ENCODE measurements at regions not wholly inside any gene's neighbourhood (a gene's known extent, or its start where the extent isn't known, plus 50 kb on each side); places are given as distances from the start of the nearest gene placed in this dataset.
A peak's percentile ranks its signal among the peaks of the same experiment; 100 is the strongest.

DNA sequence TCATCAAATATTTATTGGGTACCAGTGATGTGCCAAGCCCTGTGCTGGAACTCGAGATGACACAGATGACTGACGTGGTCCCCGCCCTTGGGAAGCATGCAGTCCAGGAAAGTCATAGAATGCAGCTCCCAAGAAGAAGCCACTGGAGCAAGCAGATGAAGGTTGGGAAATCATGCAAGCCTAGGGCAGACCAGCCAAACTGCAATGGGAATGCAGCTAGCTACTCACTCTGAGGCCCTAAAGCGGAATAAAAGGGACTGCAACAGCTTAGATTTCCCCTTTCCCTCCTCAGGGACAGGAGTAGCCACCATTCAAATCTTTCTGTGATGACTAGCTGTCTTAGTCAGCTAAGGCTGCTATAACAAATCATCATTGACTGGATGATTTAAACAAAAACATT, 152.2 kb downstream of the MAFB start:
- no peak for DNase-seq

DNA sequence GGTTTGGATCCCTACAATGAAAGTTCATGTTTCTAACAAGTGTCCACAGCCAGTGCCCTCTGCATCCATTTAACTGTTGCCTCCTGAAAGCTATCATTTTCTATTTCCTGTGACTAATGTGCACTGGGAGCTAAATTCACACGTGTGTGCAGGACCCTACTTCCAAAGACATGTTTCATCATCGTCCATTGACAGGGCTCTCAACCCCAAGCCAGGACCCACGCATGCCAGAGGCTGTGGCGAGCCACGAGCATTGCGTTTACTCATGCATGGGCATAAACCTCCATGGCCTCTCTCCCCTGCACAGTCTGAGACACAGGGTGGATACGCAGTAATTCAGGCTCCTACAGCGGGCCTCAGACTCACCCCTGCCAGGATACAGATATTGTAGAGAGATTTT, 153.2 kb downstream of the MAFB start:
- no peak for DNase-seq

DNA sequence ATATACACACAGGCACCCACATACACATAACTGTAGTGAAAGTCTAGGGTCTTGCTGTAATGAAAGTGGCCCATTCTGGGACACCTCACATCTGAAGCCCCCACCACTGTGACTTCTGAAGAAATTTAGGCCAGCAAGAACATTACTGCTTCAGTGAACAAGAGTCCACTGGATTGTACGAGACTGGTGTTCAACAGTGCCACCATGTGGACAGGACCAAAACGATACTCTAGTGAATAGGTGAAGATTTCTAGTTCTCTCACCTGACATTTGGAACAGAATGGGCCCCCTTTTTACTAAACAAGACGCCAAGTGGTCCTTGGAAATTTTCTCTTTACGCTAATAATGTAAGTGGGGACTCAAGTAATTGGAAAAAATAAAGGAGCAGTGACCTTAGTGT, 156.9 kb downstream of the MAFB start:
- DNase-seq = no peak

DNA sequence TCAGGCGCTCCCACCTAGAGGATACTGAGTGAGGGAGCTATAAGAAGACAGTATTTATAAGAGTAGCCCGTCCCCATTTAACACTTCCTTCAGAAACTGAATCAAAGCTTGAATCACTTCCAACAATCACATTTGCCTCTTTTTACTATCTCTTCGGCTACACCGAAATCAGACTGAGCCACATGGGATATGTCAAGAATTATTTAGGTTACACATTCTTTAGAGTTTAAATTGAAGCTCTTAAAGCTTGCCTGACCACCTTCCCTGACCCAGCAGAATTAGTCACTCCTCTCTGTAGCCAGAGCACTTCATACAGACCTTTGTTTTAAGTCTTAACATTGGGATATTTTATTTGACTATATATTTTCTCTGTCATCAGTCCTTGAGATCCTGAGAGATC, 163.7 kb downstream of the MAFB start:
- DNase-seq = no peak

DNA sequence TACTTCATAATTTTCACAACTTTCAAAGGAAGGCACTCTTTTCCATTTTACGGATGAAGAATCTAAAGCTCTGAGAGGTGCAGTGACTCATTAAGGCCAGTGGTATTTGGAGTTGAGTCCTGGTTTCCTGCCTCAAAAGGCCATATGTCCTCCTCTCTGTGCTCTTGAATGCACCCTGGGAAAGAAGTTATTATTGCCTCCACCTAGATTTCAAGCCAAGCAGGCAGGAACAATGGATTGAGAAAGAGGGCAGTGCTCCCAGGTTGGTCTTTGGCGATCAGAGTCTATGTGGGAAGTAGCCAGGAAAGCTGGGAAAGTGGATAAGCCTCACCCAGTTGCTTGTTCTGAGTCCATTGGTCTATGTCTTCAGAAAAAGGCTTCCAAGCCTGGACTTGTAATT, 165.0 kb downstream of the MAFB start:
- DNase-seq = no peak

DNA sequence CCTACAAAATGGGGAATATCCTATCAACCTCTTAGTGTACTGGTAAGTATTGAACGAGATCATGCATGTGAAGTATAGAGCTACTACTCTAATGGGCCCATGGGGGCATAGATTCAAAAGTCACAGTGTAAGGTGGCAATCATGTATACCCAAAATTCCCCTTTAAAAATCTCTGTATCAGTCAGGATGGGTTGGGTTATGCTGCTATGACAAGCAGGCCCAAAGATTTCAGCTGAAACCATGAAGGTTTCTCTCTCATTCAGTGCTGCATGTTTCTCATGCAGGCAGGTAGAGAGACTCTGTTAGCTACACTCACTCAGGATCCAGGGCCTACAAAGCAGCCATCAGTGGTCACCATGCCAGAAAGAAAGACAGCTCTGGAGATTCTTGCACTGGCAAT, 166.6 kb downstream of the MAFB start:
- no peak for DNase-seq

DNA sequence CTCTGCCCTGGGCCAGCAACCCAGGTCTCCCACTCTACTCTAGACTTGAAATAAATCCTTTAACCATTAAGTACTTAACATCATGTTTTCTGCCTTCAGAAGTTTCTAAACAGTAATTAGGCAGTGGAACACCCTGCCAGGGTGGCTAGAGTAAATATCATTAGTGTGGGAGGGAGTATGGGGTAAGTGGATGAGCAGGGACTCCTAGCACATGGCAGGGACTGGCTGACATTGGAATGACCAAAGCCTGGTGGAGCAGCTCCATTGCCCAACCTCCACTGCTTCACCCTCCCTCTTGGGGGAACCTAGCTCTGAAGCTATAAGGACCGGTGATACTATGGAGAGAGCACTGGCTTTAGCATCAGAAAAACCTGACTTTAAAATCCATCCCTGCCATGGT, 167.1 kb downstream of the MAFB start:
- no peak for DNase-seq

DNA sequence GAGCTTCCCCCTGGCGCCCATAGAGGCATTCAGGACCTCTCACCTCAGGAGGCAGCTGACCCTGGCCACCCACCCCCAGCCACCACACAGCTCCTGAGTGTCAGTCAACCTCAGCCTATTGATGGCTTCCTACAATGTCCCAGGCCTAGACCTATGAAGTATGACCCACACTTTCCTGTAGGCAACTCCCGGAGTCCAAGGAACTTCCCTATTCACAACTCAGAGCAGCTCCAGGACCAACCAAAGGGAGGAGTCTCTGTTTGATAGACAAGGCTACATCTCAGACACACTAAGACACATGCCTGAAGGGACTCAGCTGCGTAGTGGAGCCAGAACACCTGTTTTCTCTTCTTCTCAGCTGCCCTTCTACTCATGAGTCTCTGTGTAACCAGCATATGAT, 169.1 kb downstream of the MAFB start:
- no peak for DNase-seq

DNA sequence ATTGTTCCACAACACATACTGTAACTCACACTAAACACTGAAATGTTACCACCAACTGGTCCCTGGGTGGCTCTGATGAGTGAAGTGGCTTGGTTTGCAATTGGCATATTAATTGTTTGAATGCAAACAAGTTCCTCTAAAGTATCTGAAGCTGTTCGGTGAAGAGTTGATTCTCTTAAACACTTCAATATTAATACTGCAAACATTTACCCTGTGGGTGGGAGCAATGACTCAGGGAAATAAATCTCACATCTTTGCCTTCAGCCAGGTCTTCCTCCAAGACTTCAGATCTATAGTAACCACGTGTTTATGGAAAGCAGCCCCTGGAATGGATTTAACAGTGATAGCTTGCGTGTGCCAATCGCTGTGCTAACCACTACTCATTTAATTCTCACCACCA, 176.0 kb downstream of the MAFB start:
- no peak for DNase-seq

DNA sequence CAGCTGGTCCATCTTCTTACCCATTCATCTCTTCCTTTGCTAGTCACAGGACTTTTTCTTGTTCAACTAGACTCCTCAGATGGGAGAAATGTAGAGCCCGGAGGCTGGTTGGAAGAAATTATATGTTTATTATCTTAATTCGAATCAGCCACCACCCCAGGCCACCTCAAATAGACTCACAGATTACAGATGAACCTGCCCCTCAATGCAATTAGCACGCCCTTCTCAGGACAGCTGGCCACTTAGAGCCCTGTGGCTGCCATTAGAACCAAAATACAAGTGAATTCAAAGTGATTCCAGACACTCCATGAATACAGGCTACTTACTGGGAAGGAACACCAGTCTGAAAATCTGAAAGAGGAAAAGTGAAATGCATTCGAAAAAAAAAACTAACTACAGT, 176.4 kb downstream of the MAFB start:
- DNase-seq = no peak

DNA sequence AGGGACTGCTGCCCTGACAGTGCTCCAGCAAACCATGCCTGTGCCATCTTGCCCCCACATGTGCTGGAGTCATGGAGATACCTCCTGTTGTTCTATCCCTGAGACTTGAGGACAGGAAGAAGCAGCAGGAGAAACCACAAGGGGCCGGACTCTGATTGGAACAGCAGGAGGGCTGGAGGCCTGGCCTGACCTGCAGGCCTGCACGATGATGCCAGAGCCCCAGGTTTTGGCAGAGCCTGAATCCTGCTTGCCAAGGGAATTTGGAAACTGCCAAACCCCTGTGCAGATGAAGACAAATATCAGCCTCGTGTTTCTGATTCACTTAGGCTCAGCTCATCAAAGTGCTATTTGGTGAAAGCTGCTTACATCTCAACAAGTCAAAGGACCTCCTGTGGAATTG, 177.6 kb downstream of the MAFB start:
- no peak for DNase-seq

DNA sequence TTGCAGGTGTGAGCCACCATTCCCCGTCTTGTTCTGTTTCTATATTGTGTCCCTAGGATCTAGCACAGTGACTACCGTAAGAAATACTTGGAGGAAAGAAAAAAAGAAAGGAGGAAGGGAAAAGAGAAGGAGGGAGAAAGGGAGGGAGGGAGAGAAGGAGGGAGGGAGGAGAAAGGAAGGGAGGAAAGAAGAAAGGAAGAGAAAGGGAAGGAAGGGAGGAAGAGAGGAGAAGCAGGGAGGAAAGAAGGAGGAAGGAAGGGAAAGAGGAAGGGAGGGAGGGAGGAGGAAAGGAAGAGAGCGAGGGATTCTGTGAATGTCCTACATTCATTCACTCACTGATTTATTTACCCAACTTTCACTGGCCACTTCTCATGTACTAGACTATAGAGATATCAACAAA, 178.4 kb downstream of the MAFB start:
- DNase-seq = no peak

DNA sequence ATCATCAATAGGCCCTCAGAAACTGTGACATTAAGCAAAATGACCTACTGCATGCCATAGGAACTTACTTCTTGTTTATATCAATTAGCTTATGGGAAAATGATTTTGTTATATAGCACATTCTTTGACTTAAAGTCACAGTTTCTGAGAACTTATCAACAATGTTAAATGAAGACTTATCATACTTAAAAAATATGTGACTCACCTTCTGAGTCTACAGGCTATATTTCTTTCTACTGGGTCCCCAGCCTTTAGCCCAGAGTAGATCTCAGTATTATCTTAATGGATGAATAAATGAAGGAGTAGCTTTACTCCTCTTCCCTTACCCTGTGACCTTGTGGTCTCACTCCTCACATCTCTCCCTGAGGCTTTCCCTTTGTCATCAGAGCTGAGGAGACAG, 180.2 kb downstream of the MAFB start:
- no peak for DNase-seq

DNA sequence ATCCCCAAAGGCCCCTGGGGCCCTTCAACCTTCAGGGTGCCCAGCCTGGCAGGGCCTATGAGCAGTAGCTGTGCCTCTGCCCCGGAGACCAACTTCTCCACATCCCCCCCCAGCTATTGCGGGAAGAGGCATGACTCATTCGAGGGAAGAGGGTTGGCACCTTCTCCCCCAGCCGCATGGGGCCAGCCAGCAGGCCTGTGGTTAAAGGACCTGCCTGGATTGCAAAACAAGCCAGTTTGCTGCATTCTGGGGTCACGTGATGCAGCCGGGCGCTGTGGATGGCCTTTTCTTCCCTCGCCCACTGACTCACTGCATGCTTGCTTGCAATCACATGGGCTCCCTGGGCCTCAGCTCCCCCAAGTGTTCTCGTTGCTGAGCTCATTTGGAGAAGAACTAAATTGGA, 182.5 kb downstream of the MAFB start:
- DNase-seq = peak; percentile 51 to 59

DNA sequence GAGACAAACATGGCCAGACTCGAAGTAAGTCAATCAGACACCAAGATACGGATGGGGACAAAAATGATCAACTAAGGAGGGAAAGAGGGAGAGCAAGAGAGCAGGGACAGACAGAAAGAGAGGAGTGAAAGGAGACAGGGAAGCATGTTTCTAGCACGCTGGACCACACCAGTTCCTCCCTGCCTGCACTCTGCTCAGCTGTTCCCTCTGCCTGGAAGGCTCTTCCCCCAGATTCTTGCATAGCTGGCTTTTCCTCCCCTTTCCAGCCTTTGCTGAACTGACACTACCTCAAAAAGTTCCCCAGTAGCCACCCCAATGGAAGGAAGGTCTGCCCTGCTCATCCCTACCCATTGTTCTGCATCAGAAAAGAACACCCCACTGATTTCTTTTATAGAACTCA, 185.9 kb downstream of the MAFB start:
- no peak for DNase-seq

DNA sequence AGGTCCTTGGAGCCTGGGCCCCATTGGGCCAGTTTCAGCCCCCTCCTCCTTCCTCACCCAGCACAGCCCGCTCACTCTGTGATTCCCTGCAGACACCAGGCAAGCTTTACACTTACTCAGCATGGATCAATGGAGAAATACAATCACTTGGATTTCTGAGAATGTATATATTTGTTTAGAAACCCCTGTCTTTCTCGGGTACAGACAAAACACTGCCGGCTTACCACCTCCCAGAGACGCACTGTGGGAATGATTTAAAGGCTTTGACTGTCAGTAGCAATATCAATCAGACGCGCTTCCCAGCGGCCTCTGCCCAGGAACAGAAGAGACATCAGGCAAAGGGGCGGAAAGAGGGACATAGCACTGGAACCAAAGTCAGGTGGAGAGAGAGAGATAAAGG, 186.5 kb downstream of the MAFB start:
- DNase-seq = no peak

DNA sequence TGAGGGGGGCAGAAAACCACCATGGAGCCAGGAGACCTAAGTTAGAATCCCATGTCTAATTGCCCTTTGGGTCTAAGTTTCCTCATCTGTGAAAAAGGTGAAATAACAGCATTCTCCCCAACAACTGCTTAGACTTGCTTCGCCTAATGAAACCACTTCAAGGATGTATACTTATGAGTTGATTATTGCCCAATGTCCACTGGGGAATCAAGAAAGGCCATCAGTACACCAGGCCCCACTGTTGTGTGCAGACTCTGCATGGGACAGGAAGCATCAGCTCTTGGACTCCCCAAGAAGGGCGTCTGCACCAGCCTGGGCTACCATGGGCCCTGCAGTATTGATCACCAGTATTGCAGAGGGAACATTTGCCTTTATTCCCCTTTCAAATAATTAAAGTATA, 189.6 kb downstream of the MAFB start:
- no peak for DNase-seq

DNA sequence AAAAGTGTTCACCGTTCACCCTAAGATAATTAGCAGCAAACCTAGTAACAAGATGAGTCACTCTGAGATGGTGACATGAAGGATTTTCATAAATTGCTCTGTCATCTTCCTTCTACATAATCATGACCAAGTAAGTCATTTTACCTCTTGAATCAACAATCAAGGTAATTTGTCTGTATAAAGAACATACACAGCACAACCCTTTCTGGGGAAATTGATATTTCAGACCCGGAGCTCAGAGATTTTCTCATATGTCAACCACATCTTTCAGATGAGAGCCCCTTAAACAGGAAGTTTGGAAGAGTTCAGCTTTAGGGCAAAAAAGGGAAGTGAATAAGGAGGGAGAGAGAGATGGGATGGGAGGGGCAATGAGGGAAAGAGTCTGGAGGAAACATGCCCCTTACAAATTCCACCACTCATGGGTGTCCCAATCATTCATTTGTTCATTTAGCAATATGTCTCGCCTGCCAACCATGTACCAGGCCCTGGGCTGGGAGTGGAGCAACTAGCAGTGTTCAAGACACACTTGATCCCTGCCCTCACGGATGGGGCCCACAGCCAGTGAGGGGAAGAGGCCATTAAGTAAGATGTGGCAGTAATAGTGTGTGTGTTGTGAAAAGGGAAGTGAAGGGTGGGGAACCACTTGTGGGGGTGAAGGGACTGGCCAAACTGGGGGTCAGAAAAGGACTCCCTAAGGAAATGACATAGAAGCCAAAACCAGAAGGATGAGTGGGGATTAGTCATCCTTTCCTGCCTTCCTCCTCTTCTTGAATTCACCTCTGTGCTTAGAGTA, 190.9 kb downstream of the MAFB start:
- DNase-seq = peak in 1 of 2 donors; percentile 21

DNA sequence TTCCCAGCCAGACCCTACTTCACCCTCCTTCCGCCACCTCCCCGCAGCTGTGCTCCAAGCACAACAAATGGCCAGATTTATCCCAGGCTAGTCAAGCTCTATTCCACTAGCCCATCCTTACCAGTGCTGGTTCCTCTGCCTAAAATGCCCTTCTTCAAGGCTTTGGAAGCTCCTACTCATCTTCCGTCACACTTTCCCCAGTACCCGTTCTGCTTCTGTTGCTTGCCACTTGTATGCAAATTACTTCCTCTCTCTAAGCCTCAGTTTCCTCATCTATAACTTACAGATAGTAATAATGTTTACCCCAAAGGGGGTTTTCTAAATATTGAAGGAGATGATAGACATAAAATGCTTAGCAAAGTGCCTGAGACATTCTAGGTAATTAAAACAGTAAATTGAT, 193.1 kb downstream of the MAFB start:
- no peak for DNase-seq

DNA sequence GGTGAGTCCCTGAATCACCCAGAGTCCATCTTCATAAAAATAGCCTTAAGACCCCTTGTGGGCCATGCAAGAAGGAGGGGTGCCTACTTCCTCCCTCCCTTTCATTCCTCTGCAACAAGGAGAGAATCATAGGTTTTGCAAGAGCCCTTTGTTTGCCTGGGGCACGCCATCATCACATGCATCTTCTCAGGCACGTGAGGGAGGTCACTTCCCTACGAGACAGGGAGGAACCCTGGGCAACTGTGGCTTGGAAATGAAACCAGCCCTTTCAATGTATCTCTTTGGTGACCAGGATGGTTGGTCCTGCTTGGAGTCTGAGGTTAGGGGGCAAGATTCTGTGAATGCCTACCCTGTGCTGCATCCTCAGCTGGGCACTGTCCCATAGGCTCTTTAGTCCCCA, 194.8 kb downstream of the MAFB start:
- DNase-seq = peak in 1 of 2 donors; percentile 14

DNA sequence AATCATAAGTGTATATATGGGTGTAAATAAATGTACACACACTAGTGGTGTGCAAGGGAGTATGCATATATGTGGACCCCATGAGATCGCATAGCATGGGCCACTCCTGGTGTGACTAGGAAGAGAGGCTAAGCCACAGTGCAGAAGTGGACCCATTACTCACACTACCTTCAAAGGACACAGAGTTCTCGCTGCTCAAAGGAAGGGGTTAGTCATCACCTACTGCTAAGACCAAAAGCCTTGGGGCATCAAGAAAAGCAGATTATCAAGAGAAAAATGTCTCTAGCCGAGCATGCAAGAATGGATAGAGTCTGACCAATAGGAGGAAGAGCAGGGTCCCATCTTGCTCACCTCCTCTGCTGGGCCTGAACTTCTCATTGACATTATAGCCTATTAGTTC, 195.5 kb downstream of the MAFB start:
- DNase-seq = no peak

DNA sequence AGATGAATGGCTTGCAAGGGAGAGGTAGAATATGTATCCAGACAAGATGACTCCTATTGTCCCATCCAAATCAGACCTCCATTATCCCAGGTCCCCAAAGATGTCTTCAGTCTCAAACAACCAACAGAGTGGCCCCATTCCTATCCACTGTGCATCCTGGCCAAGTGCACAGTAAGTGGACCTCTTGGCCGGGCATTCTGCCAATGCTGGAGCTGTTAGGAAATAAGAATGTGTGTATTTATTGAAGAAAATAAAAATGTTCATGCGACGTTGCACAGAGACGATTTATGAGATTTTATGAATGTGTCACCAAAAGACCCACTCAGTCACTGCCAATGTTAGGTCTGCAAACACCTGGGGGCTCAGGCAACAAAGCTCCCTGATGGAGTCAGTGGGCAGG, 196.0 kb downstream of the MAFB start:
- DNase-seq = no peak

DNA sequence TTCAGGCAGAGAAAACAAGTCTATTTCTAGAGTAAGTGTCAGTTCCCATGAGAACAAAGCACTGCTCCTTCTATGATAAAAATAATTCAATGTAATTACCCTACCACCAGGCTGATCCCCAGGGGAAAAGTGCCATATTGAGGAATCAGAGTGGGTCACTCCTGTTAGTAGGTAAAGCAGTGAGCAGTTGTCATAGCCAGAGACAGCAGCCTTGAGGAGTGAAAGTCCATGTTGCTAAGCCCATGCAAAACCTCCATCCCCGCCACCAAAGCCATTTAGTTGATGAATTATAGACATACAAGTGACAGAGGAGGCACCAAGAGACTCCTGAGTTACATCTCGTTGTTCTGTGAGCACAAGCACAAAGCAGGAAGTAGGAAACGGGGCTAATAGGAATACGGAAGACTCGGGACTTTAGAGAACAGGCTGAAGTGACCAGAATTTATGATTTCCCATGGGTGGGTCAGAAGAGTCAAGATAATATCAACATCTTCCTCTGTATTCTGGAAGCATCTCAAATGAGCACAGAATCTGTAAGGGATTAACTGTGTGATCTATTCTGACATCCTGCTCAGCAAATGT, 197.9 kb downstream of the MAFB start:
- no peak for DNase-seq

DNA sequence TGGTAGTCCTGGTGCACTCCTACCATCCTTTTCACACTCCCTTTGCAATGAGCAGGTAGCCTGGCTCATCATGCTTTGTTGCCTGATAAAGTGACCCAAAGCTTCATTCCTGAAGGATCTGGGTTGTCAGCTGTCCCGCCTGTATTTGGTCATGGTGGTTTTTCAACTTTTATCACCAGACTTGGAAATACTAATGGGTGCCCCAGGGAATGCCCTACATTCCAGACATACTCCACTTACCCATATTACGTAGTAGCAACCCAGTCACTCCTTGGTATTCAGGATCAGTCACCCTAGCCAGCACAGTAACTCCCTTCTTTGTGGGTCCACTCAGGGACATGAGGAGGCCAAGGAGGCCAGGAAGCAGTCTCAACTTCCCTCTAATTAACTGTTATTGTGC, 199.2 kb downstream of the MAFB start:
- DNase-seq = no peak

DNA sequence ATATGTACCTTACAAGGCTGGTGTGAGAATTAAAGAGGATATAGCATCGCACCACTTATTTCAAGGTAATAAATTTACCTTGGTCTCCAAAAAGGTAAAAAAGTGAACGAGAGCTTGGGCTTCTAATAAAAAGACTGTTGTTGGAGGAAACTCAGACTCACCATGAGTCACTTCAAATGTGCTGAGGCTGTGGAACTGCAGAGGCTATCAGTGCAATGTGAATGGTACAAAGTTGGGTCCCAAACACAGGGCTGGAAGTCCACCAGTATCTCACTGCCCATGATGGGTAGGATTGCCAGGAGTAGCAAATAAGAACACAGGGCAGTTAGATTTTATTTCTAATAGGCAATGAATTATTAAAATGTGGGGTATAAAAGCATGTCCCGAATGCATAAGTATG, 200.6 kb downstream of the MAFB start:
- no peak for DNase-seq

All from hippocampal formation (tissue), 2 donors.